B cell (primary cell): ENCODE measurements at regions not wholly inside any gene's neighbourhood (a gene's known extent, or its start where the extent isn't known, plus 50 kb on each side); places are given as distances from the start of the nearest gene placed in this dataset.

Experiments used
- ATAC-seq: fragments of 200-7000 bp; cut with Tn5 transposase; one replicate; pipeline ENCODE4 v1.10.0; 2021; ENCODE audit warnings: low read depth, mild to moderate bottlenecking, moderate number of reproducible peaks, moderate library complexity
- CTCF ChIA-PET: fragments of 350-600 bp; sonication (Branson Sonifier 250); formaldehyde crosslinking; loops from one replicate; lab custom pipeline; 2021; ENCODE audit warnings: antibody characterized with exemption, inconsistent platforms; lab: Charles Lee
- POLR2A ChIA-PET: fragments of 350-600 bp; sonication (Branson Sonifier 250); formaldehyde crosslinking; loops from one replicate; lab custom pipeline; 2021; ENCODE audit warnings: antibody characterized with exemption; lab: Charles Lee
- DNase-seq: peaks from one replicate; pipeline ENCODE4 v3.0.0; 2013
- H2AFZ ChIP-seq: 2 replicates; pipeline ENCODE4 v1.6.1; 2012; ENCODE audit warnings: mild to moderate bottlenecking, low read depth, low read length; ENCODE audit not compliant: insufficient read depth, poor library complexity, severe bottlenecking
- H3K27ac ChIP-seq, 2 donors: 1 replicate in 1 of 2; 2 replicates in 1 of 2; pipeline ENCODE4 v1.5.1; 2012 to 2013; ENCODE audit warnings: low read length in 2 of 2, mild to moderate bottlenecking in 2 of 2, moderate library complexity in 1 of 2
- H3K27me3 ChIP-seq, 4 experiments: fragments of 200-600 bp in 1 of 4; sonication (generic) in 1 of 4; replicated peaks in 1 of 4; 1 replicate in 2 of 4; 2 replicates in 2 of 4; pipeline versions ENCODE4 v1.6.1 to v1.7.0; 2013 to 2016; ENCODE audit warnings: low read length in 3 of 4, mild to moderate bottlenecking in 2 of 4, mixed read lengths in 1 of 4, moderate library complexity in 1 of 4; ENCODE audit not compliant: insufficient read depth in 4 of 4, control insufficient read depth in 3 of 4; ENCODE audit errors: control extremely low read depth in 1 of 4
- H3K36me3 ChIP-seq, 2 experiments: replicated peaks in 1 of 2; 1 replicate in 1 of 2; 2 replicates in 1 of 2; pipeline versions ENCODE4 v1.6.1 to v1.7.1; 2013; ENCODE audit warnings: low read length in 1 of 2; ENCODE audit not compliant: insufficient read depth in 2 of 2, control insufficient read depth in 1 of 2; ENCODE audit errors: control extremely low read depth in 1 of 2, extremely low read depth in 1 of 2
- H3K4me1 ChIP-seq, 2 donors: fragments of 200-600 bp in 1 of 2; sonication (generic) in 1 of 2; 1 replicate in 1 of 2; 2 replicates in 1 of 2; pipeline versions ENCODE4 v1.5.1 to v1.6.1; 2013 to 2017; ENCODE audit warnings: low read length in 2 of 2; ENCODE audit not compliant: control insufficient read depth in 2 of 2, insufficient read depth in 2 of 2
- H3K4me2 ChIP-seq: replicated peaks from 2 replicates; pipeline ENCODE3; 2012; ENCODE audit warnings: mild to moderate bottlenecking, low read depth, low read length; ENCODE audit not compliant: poor library complexity, severe bottlenecking
- H3K4me3 ChIP-seq, 5 experiments: fragments of 200-600 bp in 1 of 5; sonication (generic) in 1 of 5; 1 replicate in 3 of 5; 2 replicates in 2 of 5; pipeline versions ENCODE4 v1.5.1 to v1.7.0; 2011 to 2016; ENCODE audit warnings: low read length in 4 of 5, mild to moderate bottlenecking in 4 of 5, low read depth in 2 of 5, control low read depth in 1 of 5, moderate library complexity in 1 of 5; ENCODE audit not compliant: insufficient read depth in 1 of 5; ENCODE audit errors: control extremely low read depth in 1 of 5, extremely low read depth in 1 of 5
- H3K79me2 ChIP-seq: fragments of 200-600 bp; sonication (generic); one replicate; pipeline ENCODE4 v1.6.0; 2016; ENCODE audit warnings: low read length; ENCODE audit not compliant: control insufficient read depth, insufficient read depth
- H3K9ac ChIP-seq: fragments of 200-600 bp; sonication (generic); 2 replicates; pipeline ENCODE4 v1.6.1; 2017; ENCODE audit warnings: mild to moderate bottlenecking, low read length, moderate library complexity
- H3K9me3 ChIP-seq, 3 donors: one replicate each; pipeline versions ENCODE4 v1.6.1 to v1.7.1; 2013; ENCODE audit warnings: low read length in 2 of 3; ENCODE audit not compliant: control insufficient read depth in 2 of 3, insufficient read depth in 1 of 3; ENCODE audit errors: control extremely low read depth in 1 of 3
- H4K20me1 ChIP-seq: 2 replicates; pipeline ENCODE4 v1.6.0; 2012; ENCODE audit warnings: mild to moderate bottlenecking, low read length; ENCODE audit not compliant: insufficient read depth, control insufficient read depth, poor library complexity, severe bottlenecking
- H3K27ac Mint-ChIP-seq: one replicate; pipeline ENCODE4 v1.8.0; 2021; ENCODE audit warnings: mixed read lengths
- H3K27me3 Mint-ChIP-seq: one replicate; pipeline ENCODE4 v1.8.0; 2021; ENCODE audit warnings: mixed read lengths
- H3K4me1 Mint-ChIP-seq: one replicate; pipeline ENCODE4 v1.8.0; 2021; ENCODE audit warnings: mixed read lengths
- H3K4me3 Mint-ChIP-seq: one replicate; pipeline ENCODE4 v1.8.0; 2021; ENCODE audit warnings: mixed read lengths
- H3K9me3 Mint-ChIP-seq: one replicate; pipeline ENCODE4 v1.8.0; 2022; ENCODE audit warnings: mixed read lengths; ENCODE audit not compliant: insufficient read depth
- EZH2 ChIP-seq: IDR thresholded peaks from 2 replicates; pipeline ENCODE4 v1.6.1; 2012; ENCODE audit warnings: borderline replicate concordance, low read depth, mild to moderate bottlenecking, moderate library complexity, low read length; ENCODE audit not compliant: insufficient read depth, poor library complexity, severe bottlenecking
- WGBS: methylation state at CpG from one replicate; pipeline ENCODE4 v1.1.5; 2013; ENCODE audit warnings: missing lambda C conversion rate; ENCODE audit not compliant: insufficient coverage; 5-methylcytosine and 5-hydroxymethylcytosine counted together
- intact Hi-C: fragments of 100-400 bp; cut with micrococcal nuclease; formaldehyde crosslinking; loops from one replicate; pipeline ENCODE4 v1.10.0; 2022
- TF ChIP-seq, protein P1 (sequence below): fragments of 200-600 bp; IDR thresholded peaks from one replicate; pipeline ENCODE4 v1.8.0; 2022; ENCODE audit warnings: antibody characterized with exemption, mild to moderate bottlenecking

DNA sequence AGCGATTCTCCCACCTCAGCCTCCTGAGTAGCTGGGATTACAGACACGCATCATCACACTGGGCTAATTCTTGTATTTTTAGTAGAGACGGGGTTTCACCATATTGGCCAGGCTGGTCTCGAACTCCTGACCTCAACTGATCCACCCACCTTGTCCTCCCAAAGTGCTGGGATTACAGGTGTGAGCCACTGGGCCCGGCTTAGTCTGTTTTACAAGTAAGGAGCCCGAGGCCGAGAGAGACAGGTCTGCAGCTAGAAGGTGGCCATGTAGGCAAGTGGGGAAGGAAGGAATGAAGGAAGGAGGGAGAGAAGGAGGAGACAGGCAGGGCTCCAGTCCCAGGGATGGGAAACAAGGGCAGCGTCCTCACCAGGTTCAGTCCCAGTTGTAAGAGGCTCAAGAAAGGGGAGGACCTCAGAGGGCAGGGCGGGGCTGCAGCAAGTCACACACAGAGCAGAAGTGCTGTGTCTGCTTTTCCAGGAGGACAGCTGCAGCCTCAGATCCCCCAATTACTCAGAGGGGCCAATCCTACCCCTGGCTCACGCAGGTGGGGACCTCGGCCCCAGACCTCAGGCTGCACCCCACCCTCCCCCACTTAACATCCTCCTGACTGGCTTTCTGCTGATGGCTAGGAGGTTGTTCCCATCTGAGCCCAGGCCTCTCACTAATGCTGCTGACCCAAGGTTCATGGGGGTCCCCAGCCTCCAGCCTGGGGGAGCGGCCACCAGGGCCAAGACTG lies 53.8 kb upstream of the PRR5 start:
- no peak overlapping the region for H3K4me3 Mint-ChIP-seq
- H3K4me1 Mint-ChIP-seq: no peaks in the 10 kb centered on the region
- no peak overlapping the region for H3K27ac Mint-ChIP-seq
- no peak for ATAC-seq
- H2AFZ ChIP-seq: no peak overlapping the region
- H3K4me2 ChIP-seq: no peak overlapping the region
- peaks cover 6% of the 10 kb centered on the region for H3K27me3 Mint-ChIP-seq
- no peak overlapping the region for H3K27ac ChIP-seq
- no peaks in the 10 kb centered on the region for H3K79me2 ChIP-seq
- no peak overlapping the region for H3K4me3 ChIP-seq
- H3K9me3 ChIP-seq: no peaks in the 10 kb centered on the region
- H3K9me3 Mint-ChIP-seq: no peaks in the 10 kb centered on the region
- no peaks in the 10 kb centered on the region for H4K20me1 ChIP-seq
- intact Hi-C loops: no loop called here
- CTCF ChIA-PET: no interaction called here
- WGBS: 82% methylated on average over 8 of the region's 12 CpGs
- TF ChIP-seq, protein P1, sequence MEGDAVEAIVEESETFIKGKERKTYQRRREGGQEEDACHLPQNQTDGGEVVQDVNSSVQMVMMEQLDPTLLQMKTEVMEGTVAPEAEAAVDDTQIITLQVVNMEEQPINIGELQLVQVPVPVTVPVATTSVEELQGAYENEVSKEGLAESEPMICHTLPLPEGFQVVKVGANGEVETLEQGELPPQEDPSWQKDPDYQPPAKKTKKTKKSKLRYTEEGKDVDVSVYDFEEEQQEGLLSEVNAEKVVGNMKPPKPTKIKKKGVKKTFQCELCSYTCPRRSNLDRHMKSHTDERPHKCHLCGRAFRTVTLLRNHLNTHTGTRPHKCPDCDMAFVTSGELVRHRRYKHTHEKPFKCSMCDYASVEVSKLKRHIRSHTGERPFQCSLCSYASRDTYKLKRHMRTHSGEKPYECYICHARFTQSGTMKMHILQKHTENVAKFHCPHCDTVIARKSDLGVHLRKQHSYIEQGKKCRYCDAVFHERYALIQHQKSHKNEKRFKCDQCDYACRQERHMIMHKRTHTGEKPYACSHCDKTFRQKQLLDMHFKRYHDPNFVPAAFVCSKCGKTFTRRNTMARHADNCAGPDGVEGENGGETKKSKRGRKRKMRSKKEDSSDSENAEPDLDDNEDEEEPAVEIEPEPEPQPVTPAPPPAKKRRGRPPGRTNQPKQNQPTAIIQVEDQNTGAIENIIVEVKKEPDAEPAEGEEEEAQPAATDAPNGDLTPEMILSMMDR: no peak
- no peak for TF ChIP-seq EZH2
- POLR2A ChIA-PET: no interaction called here
- no peak overlapping the region for H3K9ac ChIP-seq
- H3K36me3 ChIP-seq: no peaks in the 10 kb centered on the region
- H3K4me1 ChIP-seq: no peaks in the 10 kb centered on the region
- no peak for DNase-seq
- H3K27me3 ChIP-seq: peaks cover 0 to 8% (median 0%) of the 10 kb centered on the region in 4 experiments

DNA sequence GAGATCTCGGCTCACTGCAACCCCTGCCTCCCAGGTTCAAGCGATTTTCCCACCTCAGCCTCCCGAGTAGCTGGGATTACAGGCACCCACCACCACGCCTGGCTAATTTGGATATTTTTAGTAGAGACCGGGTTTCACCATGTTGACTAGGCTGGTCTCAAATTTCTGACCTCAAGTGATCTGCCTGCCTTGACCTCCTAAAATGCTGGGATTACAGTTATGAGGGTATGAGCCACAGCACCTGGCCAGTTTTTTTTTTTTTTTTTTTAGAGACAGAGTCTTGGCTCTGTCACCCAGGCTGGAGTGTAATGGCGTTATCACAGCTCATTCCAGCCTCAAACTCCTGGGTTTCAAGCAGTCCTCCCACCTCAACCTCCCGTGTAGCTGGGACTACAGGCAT lies 54.9 kb upstream of the PRR5 start:
- intact Hi-C loops: no loop called here
- ATAC-seq: no peak
- Mint-ChIP-seq H3K4me3 (no peak overlapping the region), H3K9me3 (no peaks in the 10 kb centered on the region), H3K4me1 (no peaks in the 10 kb centered on the region), H3K27ac (no peak overlapping the region), H3K27me3 (peaks cover 11% of the 10 kb centered on the region)
- Histone ChIP-seq H3K9ac (no peak overlapping the region), H3K27me3 (peaks cover 0 to 8% (median 0%) of the 10 kb centered on the region in 4 experiments), H3K4me3 (no peak overlapping the region), H2AFZ (no peak overlapping the region), H3K4me1 (no peaks in the 10 kb centered on the region), H3K4me2 (no peak overlapping the region), H3K79me2 (no peaks in the 10 kb centered on the region), H3K9me3 (no peaks in the 10 kb centered on the region), H3K36me3 (no peaks in the 10 kb centered on the region), H3K27ac (no peak overlapping the region), H4K20me1 (no peaks in the 10 kb centered on the region)
- CTCF ChIA-PET: no interaction called here
- no peak for DNase-seq
- WGBS: 96% methylated on average over 4 of the region's 7 CpGs
- POLR2A ChIA-PET: interaction anchor here (0.7 kb wide), 1 partner anchor 149 kb away, joined by 4 read pairs; no protein-coding TSS in a partner anchor
- TF ChIP-seq EZH2: no peak
- TF ChIP-seq, protein P1: no peak
